Breast epithelium (tissue), 3 donors: ENCODE measurements at regions not wholly inside any gene's neighbourhood (a gene's known extent, or its start where the extent isn't known, plus 50 kb on each side); places are given as distances from the start of the nearest gene placed in this dataset.

Experiments used
- POLR2A ChIP-seq: fragments of 450-650 bp; IDR thresholded peaks from one replicate; pipeline ENCODE4 v1.6.1; 2016; ENCODE audit warnings: antibody characterized with exemption, mild to moderate bottlenecking, moderate library complexity
- TF ChIP-seq, protein P1 (sequence below), 3 donors: fragments of 450-650 bp; IDR thresholded peaks; one replicate each; pipeline ENCODE4 v1.5.1; 2016 to 2017; ENCODE audit warnings: antibody characterized with exemption in 3 of 3, mild to moderate bottlenecking in 3 of 3, moderate library complexity in 3 of 3

DNA sequence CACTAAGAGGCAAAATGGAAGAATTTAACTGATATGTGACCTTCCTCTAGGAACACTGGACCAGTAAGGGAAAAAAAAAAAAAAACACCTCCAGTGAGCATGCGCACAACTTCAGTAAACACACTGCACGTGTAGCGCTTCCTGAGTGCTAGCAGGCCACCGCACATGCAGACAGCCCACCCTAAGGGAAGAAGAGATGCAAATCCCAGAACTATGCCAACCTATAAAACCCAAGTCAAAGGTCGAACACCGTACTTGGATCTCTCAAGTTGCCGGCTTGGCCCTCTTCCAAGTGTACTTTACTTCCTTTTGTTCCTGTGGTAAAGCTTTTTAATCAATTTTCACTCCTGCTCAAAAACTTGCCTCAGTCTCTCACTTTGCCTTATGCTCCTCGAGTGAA is 64.5 kb upstream of the CADPS start:
- TF ChIP-seq, protein P1, sequence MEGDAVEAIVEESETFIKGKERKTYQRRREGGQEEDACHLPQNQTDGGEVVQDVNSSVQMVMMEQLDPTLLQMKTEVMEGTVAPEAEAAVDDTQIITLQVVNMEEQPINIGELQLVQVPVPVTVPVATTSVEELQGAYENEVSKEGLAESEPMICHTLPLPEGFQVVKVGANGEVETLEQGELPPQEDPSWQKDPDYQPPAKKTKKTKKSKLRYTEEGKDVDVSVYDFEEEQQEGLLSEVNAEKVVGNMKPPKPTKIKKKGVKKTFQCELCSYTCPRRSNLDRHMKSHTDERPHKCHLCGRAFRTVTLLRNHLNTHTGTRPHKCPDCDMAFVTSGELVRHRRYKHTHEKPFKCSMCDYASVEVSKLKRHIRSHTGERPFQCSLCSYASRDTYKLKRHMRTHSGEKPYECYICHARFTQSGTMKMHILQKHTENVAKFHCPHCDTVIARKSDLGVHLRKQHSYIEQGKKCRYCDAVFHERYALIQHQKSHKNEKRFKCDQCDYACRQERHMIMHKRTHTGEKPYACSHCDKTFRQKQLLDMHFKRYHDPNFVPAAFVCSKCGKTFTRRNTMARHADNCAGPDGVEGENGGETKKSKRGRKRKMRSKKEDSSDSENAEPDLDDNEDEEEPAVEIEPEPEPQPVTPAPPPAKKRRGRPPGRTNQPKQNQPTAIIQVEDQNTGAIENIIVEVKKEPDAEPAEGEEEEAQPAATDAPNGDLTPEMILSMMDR (IDR thresholded peaks at IDR 0.05): no peak
- TF ChIP-seq POLR2A: no peak
